HuH-7.5 (cell line): ENCODE measurements at regions not wholly inside any gene's neighbourhood (a gene's known extent, or its start where the extent isn't known, plus 50 kb on each side); places are given as distances from the start of the nearest gene placed in this dataset.

Source experiments
- DNase-seq: peaks from one replicate; pipeline ENCODE4 v3.0.0; 2011; ENCODE audit warnings: low spot score

DNA sequence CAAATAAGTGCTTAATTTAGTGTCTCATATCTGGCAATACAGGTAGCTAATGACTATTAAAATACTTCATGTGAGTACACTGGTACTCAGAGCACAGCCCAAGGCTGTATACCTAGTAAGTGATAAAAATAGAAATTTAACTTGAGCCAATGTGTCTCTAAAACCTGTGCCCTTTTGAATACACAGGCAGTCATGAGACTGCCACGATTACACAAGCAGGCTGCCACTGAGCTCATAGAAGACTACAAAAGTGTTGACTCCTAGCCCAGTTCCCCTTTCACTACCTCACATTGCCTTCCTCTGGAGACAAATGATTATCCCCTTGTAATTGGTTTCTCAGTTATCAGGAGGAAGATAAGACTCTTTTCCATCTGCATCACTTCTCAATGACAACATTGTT, 66.3 kb upstream of the PAPPA start:
- no peak for DNase-seq

DNA sequence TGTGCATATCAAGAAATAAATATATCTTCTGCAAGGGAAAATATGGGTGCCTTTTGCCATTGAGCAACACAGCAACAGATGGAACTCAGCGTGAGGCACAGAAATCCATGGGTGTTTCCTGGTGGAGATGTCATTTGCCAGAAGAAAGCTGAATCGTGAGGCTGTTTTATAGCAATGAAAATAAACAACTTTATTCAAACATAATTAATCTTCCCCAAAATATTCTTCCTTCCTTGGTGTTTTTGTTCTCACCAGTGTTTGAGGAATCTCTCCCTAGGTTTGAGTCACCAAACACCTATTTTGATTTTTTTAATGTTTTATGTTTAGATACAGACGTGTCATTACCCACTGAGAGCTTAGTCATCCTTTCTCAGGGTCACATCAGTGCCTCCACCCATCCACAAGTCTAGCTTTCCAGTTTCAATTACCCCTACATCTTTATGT, 65.8 kb upstream of the PAPPA start:
- DNase-seq, result no peak

DNA sequence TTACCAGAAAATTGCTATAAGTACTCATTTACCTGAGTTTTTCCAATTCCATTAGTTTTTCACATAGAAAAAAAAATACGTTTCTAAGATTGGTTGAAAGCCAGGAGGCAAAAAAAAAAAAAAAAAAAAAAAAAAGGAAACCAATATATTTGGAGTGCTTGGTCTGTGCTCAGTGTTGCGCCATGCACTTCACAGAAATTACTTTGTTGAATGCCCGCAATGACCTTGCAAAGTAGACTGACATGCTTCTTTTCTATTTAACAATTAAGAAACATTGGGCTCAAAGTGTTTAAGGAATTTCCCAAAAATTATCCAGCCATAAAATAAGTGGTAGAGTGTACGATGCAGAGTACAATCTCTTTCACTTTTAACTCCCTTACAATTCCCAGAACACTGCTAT, 65.2 kb upstream of the PAPPA start:
- DNase-seq, result no peak

DNA sequence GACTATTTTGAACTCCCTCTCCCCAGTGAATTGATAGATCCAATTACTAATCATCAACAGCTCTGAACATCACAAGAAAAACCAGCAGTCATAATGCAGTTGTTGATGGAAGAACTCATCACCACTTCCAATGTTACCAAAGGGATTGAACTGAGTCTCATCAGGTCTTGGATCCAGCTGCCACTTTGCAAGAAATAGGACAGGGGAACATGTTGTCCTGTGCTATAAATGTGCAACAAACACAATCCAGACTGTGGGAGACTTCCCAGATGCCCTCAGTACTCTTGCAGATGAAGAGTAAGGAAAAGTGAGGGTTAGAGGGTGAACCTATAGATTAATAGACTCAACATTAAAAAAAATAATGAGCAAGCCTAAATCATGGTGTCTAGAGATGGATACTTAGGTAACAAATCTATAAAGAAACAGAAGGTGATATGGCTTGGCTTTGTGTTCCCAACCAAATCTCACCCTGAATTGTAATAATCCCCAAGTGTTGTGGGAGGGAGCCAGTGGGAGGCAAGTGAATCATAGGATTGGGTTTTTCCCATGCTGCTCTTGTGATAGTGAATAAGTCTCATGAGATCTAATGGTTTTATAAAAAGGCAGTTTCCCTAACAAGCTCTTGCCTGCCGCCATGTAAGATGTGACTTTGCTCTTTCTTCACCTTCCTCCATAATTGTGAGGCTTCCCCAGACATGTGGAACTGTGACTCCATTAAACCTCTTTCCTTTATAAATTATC, 63.4 kb upstream of the PAPPA start:
- no peak for DNase-seq

DNA sequence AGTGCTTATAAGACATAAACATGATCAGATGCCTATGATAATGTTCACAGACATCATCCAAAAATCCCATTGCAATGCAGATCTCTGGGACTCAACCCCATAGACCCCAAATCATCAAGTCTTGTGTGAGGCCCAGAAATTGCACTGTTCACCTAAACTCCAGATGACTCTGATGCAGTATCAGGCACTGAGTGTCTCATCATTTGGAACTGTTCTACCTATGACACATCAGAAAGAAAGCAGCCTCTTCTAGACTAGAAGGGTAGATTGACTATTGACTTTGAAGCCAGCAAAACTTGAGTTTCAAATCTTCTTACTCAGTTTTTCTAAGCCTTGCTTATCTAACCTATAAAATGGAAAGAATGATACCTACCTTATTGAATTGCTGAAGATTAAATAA, 58.7 kb upstream of the PAPPA start:
- DNase-seq, result no peak

DNA sequence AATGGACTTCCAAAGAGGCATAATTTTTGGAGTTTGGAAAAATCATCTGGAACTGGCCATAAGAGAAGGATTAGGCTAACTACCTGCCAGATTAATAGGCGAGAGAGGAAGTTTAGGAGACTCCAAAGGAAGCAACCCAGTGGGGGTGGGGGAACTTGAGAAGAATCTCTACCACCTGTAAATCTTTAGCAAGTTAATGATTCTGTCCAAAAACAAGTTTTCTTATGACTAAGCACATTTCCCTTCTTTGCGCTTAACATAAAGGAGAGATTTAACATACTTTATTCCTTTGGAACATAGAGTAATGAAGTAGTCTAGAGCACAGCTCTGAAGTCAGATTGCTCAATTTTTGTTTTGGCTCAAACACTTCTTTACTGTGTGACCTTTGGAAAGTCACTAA, 58.2 kb upstream of the PAPPA start:
- no peak for DNase-seq

DNA sequence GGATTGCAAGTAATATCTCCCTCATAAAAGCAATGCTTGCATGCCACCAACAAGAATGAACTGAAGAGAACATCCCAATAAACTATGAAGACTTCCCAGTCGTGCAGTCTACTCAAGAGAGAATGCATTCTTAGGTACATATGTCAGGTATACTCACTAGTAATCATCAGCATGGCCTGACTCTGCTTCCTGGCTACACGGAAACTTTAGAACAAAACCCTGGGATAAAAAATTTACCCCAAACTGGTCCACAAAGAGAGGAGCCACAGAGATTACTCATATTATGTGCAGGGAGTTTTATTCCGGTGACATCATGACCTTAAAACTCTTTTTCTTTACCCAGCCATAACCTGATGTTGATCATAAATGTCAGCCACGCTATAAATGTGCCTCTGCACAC, 57.5 kb upstream of the PAPPA start:
- no peak for DNase-seq

DNA sequence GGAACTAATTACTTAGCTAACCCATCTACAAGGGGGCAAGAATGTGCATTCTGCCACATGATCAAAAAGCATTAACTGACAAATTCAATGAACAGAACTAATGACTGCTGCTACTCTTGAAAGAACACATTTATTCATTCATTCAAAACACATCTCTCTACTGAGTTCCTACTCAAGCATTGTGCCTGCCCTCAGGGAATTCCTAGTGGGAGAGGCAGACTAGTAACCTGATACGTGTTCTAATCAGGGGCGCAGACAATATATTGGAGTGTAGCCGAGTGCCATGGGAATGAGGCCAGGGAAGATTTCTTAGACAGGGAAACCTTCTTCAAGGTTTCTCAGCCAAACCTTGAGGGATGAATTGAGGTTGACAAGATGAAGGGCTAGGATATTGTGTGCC, 56.7 kb upstream of the PAPPA start:
- no peak for DNase-seq

DNA sequence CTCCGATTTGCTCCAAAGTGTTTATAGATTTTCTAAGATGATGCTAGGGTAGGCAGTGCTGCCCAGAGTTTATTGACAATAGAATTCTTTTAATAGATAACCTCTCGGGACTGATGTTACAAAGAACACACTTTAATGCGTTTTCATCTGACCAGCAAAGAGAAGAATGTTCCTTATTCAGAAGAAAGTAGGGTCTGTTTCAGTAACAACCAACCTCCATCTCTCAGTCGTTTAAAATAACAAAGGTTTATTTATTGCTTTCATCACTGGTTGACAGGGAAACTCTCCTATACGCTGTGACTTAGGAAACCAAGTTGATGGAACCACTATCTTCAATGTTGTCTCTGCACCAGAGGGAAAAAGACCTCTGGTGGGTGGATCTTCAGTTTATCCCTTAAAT, 55.1 kb upstream of the PAPPA start:
- no peak for DNase-seq

DNA sequence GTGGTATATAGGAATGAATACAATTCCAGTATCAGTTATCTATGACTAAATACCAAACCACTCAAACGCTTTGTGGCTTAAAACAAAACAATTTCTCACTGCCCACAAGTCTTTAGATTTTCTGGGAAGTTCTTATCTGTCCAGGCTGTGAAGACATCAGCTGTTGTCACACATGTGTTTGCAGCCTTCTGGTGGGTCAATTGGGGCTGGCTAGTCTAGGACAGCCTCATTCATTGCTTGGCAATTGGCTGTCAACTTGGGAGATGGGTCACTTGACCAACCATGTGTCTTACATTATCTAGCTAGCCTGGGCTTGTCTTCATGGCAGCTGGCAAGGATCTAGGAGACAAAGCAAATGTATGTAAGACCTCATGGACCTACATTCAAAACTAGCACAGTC, 53.8 kb upstream of the PAPPA start:
- DNase-seq, result no peak

DNA sequence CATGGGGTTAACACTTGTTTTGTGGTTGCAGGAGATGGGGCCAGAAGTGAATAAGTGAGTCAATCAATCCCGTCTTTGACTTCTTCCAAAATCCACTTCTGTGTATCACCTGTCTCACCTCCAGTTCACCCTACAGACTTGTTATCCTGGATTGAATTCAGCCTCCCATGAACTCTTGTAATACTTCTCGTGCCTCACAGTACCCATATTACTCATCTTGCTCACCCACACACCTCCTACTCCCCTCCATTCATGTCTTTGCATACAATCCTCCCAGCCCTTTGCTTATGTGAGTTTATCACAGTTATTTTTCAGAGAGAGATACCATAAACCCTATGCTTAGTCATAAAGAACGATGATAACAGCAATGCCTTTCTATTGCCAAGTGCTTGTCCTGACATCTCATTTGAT, 52.9 kb upstream of the PAPPA start:
- no peak for DNase-seq

DNA sequence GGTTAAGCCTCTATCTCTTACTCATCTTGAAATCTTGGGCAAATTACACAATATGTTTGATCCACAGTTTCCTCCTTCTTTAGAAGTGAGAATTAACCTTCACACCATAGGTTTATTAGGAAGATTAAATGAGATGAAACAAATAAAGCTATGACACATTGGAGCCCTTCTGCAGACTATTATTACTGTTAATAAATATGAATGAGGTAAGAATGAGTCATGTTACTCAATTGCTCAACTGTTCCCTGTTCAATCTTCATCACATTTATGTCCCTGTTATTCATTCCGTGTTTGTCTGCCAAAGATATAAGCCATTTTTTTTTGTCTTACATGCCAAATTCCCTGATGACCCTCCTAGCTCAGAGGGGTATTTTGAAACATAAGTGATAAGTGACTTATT, 52.1 kb upstream of the PAPPA start:
- no peak for DNase-seq

DNA sequence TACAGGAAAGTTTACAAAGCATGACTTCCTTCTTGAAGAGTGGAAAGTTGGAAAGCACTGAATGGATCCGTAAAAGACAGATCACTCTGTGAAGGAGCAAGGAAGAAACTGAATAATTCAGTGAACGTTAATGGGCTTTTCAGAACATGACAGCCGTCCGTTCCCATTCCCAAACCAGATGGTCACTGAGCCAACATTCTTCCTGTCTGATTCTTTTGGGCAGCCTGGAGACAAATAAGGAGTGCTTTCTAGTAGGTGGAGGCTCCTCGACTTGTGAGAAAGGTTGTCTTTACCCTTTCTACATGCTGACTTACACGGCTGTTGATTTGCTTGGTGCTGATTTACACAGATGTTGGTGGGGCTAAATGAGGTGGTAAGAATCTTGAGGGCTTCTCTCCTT, 51.0 kb upstream of the PAPPA start:
- no peak for DNase-seq
